Heart left ventricle (tissue), 16 donors: ENCODE measurements at regions not wholly inside any gene's neighbourhood (a gene's known extent, or its start where the extent isn't known, plus 50 kb on each side); places are given as distances from the start of the nearest gene placed in this dataset.

Experiments
- ATAC-seq, 4 donors: fragments of 200-7000 bp; cut with Tn5 transposase; one replicate each; pipeline ENCODE4 v1.9.1; 2020 to 2022; ENCODE audit warnings: moderate library complexity in 4 of 4, mild to moderate bottlenecking in 3 of 4, moderate number of reproducible peaks in 1 of 4
- DNase-seq, 5 donors: peaks; one replicate each; pipeline ENCODE4 v3.0.0-alpha.2; 2020
- H3K27ac ChIP-seq, 12 donors: fragments of 200-600 bp; sonication (generic) in 4 of 12; one replicate each; pipeline versions ENCODE4 v1.5.0 to v1.8.0; 2016 to 2022; ENCODE audit warnings: mild to moderate bottlenecking in 2 of 12
- H3K27me3 ChIP-seq, 9 donors: fragments of 200-600 bp; sonication (generic) in 2 of 9; one replicate each; pipeline versions ENCODE4 v1.5.1 to v1.8.0; 2016 to 2022; ENCODE audit warnings: mild to moderate bottlenecking in 3 of 9
- H3K36me3 ChIP-seq, 9 donors: fragments of 200-600 bp; sonication (generic) in 2 of 9; one replicate each; pipeline versions ENCODE4 v1.5.0 to v1.8.0; 2018 to 2022; ENCODE audit warnings: mild to moderate bottlenecking in 2 of 9
- H3K4me1 ChIP-seq, 12 donors: fragments of 200-600 bp; sonication (generic) in 4 of 12; one replicate each; pipeline versions ENCODE4 v1.5.0 to v1.8.0; 2016 to 2022; ENCODE audit warnings: mild to moderate bottlenecking in 3 of 12
- H3K4me3 ChIP-seq, 12 donors: fragments of 200-600 bp; sonication (generic) in 4 of 12; one replicate each; pipeline versions ENCODE4 v1.5.0 to v1.8.0; 2017 to 2022; ENCODE audit warnings: mild to moderate bottlenecking in 9 of 12, moderate library complexity in 4 of 12
- H3K9me3 ChIP-seq, 12 donors: fragments of 200-600 bp; sonication (generic) in 4 of 12; one replicate each; pipeline versions ENCODE4 v1.5.0 to v1.8.0; 2016 to 2022; ENCODE audit warnings: mild to moderate bottlenecking in 1 of 12
- POLR2A ChIP-seq, 2 donors: fragments of 450-650 bp; IDR thresholded peaks; one replicate each; pipeline ENCODE4 v1.6.1; 2017; ENCODE audit warnings: antibody characterized with exemption in 2 of 2, mild to moderate bottlenecking in 2 of 2, moderate library complexity in 2 of 2
- WGBS, 4 donors: extraction: QIAGEN DNeasy Blood & Tissue Kit in 2 of 4; methylation state at CpG; one replicate each; pipeline versions ENCODE4 v1.1.5 to v1.1.7; 2013 to 2018; 5-methylcytosine and 5-hydroxymethylcytosine counted together
- intact Hi-C, 10 donors: fragments of 100-400 bp; cut with DNase I; formaldehyde crosslinking; loops; one replicate each; pipeline versions ENCODE4 v1.11.1 to v1.14.2; 2022
- TF ChIP-seq, protein P1 (sequence below), 12 donors: fragments of 200-600 bp; sonication (generic) in 4 of 12; IDR thresholded peaks; one replicate each; pipeline versions ENCODE4 v1.5.0 to v1.8.0; 2018 to 2022; ENCODE audit warnings: antibody characterized with exemption in 12 of 12, mild to moderate bottlenecking in 5 of 12
- donor health status: ischemic (EF 13 %, LVEDD 7.1; RV severe dilation, severe dysfunction).
- donor health status: healthy with polysubstance abuse.
- donor health status: DM: no; HTN: yes; CAD: no.
- donor health status: DM: no; HTN: no; CAD: no.
- donor health status: ischemic (EF 25% LVEDD 6.9; RV normal size, moderate dysfunction).
- donor health status: ischemic (EF 25% LVEDD 5.7; RV mildly dilated, moderate dysfunction).
- donor health status: healthy.
- donor health status: DM: yes; HTN: yes; CAD: no.
- donor health status: ischemic (EF 35%, LVEDD 5.7; RV mildly dilated, moderate dysfunction).
- donor health status: nonischemic (EF 11% LVEDD 7.7; RV severe dilation, severe dysfunction).
- donor health status: DM: yes; HTN: yes; CAD: no.
- donor health status: PGD.
- donor health status: ischemic (EF 29% LVEDD 5.4; RV normal size, mild dysfunction).
- donor health status: nonischemic (EF 23%, LVEDD 6.1; RV moderate dilation, normal function).

DNA sequence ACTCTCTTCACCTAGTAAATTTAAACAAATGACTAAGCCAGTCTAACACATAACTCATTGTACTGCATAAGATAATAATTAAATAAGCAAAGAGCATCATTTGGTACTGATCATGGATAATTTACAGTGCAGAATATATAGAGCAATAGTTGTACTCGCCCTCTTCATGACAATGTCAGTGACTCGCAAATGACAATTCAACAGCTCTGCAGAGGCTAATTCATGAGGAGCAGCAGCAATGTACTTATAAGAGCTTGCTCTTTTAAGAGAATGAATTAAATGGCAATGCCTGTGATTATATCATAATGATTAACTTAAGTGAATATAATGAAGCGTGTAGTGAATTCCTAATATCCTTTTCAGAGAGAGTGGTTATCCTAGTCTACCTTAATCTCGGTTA, 284.5 kb upstream of the PCDH20 start:
- Histone ChIP-seq H3K27me3 (no peaks in the 10 kb centered on the region), H3K4me1 (no peaks in the 10 kb centered on the region), H3K27ac (no peak overlapping the region), H3K4me3 (no peak overlapping the region), H3K9me3 (peaks cover 0 to 5% (median 0%) of the 10 kb centered on the region in 12 donors), H3K36me3 (no peaks in the 10 kb centered on the region)
- TF ChIP-seq, protein P1, sequence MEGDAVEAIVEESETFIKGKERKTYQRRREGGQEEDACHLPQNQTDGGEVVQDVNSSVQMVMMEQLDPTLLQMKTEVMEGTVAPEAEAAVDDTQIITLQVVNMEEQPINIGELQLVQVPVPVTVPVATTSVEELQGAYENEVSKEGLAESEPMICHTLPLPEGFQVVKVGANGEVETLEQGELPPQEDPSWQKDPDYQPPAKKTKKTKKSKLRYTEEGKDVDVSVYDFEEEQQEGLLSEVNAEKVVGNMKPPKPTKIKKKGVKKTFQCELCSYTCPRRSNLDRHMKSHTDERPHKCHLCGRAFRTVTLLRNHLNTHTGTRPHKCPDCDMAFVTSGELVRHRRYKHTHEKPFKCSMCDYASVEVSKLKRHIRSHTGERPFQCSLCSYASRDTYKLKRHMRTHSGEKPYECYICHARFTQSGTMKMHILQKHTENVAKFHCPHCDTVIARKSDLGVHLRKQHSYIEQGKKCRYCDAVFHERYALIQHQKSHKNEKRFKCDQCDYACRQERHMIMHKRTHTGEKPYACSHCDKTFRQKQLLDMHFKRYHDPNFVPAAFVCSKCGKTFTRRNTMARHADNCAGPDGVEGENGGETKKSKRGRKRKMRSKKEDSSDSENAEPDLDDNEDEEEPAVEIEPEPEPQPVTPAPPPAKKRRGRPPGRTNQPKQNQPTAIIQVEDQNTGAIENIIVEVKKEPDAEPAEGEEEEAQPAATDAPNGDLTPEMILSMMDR (IDR thresholded peaks at IDR 0.05): no peak
- no peak for TF ChIP-seq POLR2A (IDR thresholded peaks at IDR 0.05)
- intact Hi-C loops: no loop called here
- DNase-seq (no peak), ATAC-seq (no peak)
- 79 to 86% (median 83%) methylated on average over 4 of the region's 4 CpGs for WGBS, 4 donors

DNA sequence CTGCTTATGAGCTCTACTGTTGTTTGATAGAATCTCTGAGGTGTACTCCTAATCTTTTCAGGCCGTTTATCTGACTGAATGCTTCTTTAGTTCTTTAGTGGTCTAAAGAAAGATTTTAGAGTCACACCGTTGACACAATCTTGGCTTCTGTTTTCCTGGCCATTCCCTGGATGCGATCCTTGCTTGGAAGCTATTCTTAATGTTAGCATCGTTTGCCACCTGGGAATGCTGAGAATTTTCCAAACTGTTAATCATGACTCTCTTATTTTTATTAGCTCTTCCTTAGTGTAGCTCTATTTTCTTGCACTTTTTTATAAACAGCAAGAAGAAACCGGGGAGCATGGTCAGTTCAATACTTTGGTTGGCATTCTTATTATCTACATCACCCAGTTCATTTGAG, 281.0 kb upstream of the PCDH20 start:
- no peak overlapping the region for H3K4me3 ChIP-seq
- H3K27me3 ChIP-seq: no peaks in the 10 kb centered on the region
- DNase-seq (no peak), ATAC-seq (no peak)
- no peak overlapping the region for H3K27ac ChIP-seq
- WGBS, 4 donors: 46 to 56% (median 54%) methylated on average over 5 of the region's 5 CpGs
- TF ChIP-seq, protein P1 (IDR thresholded peaks at IDR 0.05): no peak
- no peak for TF ChIP-seq POLR2A (IDR thresholded peaks at IDR 0.05)
- no peaks in the 10 kb centered on the region for H3K9me3 ChIP-seq
- intact Hi-C loops: no loop called here
- no peaks in the 10 kb centered on the region for H3K36me3 ChIP-seq
- no peaks in the 10 kb centered on the region for H3K4me1 ChIP-seq

GRCh38 chr13:61695147-61695546, 279.5 kb upstream of the PCDH20 start:
- Histone ChIP-seq H3K36me3 (no peaks in the 10 kb centered on the region), H3K4me1 (no peaks in the 10 kb centered on the region), H3K27me3 (no peaks in the 10 kb centered on the region), H3K9me3 (peaks cover 0 to 3% (median 0%) of the 10 kb centered on the region in 12 donors), H3K27ac (no peak overlapping the region), H3K4me3 (no peak overlapping the region)
- intact Hi-C loops: no loop called here
- no peak for ATAC-seq
- TF ChIP-seq, protein P1 (IDR thresholded peaks at IDR 0.05): no peak
- TF ChIP-seq POLR2A (IDR thresholded peaks at IDR 0.05): no peak
- WGBS, 4 donors: 85 to 90% (median 88%) methylated on average over 2 of the region's 2 CpGs
- no peak for DNase-seq

GRCh38 chr13:61692691-61693090, 277.0 kb upstream of the PCDH20 start:
- no peak overlapping the region for H3K27ac ChIP-seq
- H3K36me3 ChIP-seq: no peaks in the 10 kb centered on the region
- intact Hi-C loops: no loop called here

More at GRCh38 chr13:61692691-61693090, 277.0 kb upstream of the PCDH20 start:
- no peak for ATAC-seq
- Histone ChIP-seq H3K27me3 (no peaks in the 10 kb centered on the region), H3K9me3 (peaks cover 0 to 3% (median 0%) of the 10 kb centered on the region in 12 donors), H3K4me1 (no peaks in the 10 kb centered on the region), H3K4me3 (no peak overlapping the region)
- no peak for DNase-seq
- no peak for TF ChIP-seq POLR2A (IDR thresholded peaks at IDR 0.05)
- TF ChIP-seq, protein P1 (IDR thresholded peaks at IDR 0.05): no peak
